GM21360 (cell line): ENCODE measurements at regions not wholly inside any gene's neighbourhood (a gene's known extent, or its start where the extent isn't known, plus 50 kb on each side); places are given as distances from the start of the nearest gene placed in this dataset.
"Not testable (repeated sequence)": the region's sequence is repeated elsewhere in the genome, so short reads cannot be mapped to it uniquely, and the experiment has no call there.

Source experiments
- ATAC-seq: cut with Tn5 transposase; IDR thresholded peaks from one replicate; pipeline ENCODE4 v1.9.1; 2021; ENCODE audit warnings: mild to moderate bottlenecking, moderate library complexity; ENCODE audit not compliant: unreplicated experiment

DNA sequence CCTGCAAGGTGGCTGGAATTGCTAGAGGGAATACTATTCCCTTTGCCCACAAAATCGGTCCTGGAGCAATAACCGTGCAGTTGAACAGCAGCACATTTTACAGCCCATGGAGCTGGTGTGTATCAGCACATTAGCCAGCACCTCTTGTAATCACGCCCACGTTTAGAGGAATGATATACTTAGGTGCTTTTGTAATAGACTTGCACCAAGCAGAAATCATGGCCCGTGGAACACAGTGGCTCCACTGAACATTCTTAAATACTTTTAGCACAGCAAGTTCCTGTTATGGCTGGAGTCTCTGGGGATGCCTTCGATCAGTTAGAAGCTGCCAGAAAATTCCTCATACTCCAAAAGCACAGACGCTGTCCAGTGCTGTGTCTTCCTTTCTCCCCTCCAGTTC, 218.1 kb upstream of the FAM78B start:
- no peak for ATAC-seq

- no peak for ATAC-seq
These were observed 223.7 kb upstream of the FAM78B start for GRCh38 chr1:166390366-166391033.

DNA sequence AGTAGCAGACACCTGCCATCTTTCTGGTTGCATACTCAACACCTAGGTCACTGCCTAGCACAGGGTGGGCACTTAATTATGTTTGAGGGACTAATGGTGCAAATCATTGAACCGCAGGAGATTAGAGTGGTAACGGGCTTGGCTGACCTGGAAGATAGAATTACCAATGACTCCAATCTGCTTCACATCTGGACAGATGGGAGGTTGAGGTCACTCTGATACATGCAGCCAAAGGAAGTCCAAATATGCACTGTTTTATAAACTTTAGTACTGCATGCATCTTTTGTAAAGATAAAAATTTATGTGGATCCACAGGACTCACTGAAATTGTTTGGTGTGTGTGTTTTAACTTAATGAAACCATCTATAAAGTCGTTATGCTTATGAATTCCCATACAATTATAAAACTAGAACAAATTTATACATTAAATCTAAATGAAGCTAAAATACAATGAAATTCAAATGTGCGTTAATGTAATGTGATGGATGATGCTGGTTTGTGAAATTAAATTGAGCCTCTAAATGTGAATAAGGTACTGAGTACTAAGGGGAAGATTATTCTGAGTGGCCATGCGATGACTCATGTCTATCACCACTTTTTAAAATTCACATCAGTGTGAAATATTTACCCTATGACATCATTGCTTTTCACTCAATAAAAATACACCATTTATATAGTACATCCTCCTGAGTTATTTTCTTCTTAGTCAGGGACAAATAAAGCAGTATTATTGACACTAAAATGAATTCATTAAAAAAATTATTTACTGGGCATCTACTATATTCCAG, 224.7 kb upstream of the FAM78B start:
- ATAC-seq, result no peak

DNA sequence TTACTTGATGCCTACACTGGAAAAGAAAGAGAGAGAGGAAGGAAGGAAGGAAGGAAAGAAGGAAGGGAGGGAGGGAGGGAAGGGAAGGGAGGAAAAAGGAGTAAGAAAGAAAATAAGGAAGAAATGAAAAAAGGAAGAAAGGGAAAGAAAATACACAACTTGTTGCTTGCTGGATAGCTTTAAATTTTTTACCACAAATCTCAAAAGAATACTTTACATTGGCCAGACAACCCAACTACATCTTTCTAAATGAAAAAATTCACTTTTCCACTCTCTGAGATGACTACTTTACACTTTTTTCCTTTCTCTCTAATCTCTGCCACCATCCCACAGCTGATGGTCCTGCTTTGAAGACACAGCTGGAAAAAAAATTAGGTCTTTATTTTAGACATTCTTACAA, 228.9 kb upstream of the FAM78B start:
- ATAC-seq, result no peak

GRCh38 chr1:166409253-166410082, 242.7 kb upstream of the FAM78B start:
- not testable (repeated sequence) for ATAC-seq

- ATAC-seq, result no peak
These were observed 243.2 kb upstream of the FAM78B start for GRCh38 chr1:166410083-166410385.

- not testable (repeated sequence) for ATAC-seq
These were observed 250.0 kb upstream of the FAM78B start for GRCh38 chr1:166416831-166417230.

DNA sequence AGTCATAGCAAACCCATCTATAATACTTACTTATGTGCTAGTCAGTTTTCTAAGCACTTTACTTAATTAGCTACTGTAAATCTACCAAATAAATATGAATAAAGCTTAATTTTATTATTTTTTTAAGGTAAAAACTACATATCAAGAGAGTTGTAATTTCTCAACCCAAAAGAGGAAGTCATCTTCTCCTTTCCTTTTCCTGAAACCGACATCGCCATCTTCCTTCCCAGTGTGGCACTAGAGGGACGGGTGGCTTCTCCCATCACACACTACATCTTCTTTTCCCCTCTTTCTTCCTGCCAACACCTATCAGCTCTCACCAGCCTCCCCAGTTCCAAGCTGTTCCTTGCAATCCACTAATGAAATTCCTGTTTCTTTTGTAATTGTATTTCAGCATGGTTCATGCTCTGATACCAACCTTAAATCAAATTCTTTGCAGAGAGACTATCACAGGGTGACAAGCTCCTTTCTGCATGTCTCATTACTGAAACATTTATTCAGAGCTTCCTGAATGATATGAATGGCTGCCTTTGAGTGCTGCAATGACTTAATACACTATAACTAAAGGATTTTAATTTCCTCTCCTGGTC, 251.6 kb upstream of the FAM78B start:
- ATAC-seq, result no peak

DNA sequence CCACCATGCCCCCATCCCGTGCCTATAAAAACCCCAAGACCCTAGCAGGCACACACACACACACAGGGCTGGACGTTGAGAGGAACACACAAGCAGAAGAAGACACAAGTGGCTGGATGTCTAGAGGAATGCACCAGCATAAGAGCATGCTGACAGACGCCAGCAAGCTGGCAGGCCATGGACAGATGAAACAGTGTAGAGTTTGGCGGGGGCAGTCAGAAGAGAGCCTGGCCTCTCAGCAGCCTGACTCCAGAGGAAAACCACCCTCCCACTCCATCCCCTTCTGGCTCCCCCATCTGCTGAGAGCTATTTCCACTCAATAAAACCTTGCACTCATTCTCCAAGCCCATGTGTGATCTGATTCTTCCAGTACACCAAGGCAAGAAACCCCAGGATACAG, 255.8 kb upstream of the FAM78B start:
- not testable (repeated sequence) for ATAC-seq

GRCh38 chr1:166432655-166433054, 265.9 kb upstream of the FAM78B start:
- ATAC-seq, result no peak

DNA sequence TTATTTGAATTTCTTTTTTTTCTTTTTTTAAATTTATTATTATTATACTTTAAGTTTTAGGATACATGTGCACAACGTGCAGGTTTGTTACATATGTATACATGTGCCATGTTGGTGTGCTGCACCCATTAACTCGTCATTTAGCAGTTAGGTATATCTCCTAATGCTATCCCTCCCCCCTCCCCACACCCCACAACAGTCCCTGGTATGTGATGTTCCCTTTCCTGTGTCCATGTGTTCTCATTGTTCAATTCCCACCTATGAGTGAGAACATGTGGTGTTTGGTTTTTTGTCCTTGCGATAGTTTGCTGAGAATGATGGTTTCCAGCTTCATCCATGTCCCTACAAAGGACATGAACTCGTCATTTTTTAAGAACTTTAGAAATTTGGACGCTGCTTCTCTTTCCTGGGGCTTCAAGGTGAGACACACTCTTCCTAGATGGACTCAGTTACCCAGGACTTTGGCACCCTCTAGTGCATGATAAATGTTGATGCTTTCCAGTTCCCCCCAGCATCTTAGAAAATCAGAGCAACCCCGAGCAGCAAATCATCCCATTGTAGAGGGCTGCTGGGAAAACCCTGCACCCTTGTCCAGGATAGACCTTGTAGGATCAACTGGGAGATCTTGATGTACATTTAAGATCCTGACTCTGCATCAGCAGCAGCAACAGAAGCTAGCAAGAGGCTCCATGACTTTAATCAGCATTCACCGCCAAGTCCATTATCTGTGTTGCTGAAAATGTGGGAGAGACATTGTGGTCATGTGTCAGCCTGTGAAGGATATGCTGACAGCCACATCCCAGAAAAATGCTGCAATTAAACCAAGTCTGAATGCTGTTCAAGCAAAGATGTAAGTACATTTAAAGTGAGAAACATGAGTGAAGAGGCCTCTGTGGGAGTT, 266.9 kb upstream of the FAM78B start:
- not testable (repeated sequence) for ATAC-seq

- ATAC-seq, result no peak
These were observed 290.9 kb upstream of the FAM78B start for GRCh38 chr1:166457700-166458099.

GRCh38 chr1:166464333-166464732, 297.5 kb upstream of the FAM78B start:
- ATAC-seq, result no peak

DNA sequence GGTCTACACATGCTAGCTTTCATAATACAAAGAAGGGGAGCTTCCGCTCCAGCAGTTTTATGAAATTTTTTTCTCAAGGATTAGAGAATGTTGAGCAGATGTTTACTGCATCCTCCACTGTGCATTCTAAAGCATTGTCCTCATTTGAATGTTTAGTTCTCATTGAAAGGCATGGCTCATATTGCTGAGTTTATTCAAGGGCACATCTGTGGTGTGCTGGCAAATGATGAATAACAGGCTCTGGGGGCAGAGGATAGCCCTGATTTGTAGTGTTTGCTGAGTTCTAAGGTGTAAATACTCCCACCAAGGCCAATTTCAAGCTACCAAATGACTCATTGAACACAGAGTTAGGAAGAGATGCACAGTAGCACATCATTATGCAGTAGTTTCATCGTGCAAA, 303.2 kb upstream of the FAM78B start:
- ATAC-seq, result no peak

DNA sequence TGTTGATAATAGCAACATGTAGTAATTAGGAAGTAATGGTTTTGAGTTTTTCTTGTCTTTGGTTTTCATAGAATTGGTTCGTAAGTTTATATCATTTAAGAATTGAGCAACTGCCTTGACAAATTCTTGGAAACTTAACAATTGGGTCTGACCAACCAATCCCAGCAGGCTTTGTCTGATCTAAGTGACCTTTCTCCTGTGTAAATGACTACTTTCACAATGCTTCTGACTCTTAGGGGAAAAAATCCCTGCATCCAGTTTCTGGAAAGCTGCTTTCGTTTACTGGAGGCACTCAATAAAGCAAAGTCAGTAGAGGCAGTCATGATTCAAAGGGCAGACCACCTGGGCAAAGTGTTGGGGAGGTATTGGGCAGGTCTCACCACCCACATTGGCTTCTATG, 303.6 kb upstream of the FAM78B start:
- no peak for ATAC-seq

DNA sequence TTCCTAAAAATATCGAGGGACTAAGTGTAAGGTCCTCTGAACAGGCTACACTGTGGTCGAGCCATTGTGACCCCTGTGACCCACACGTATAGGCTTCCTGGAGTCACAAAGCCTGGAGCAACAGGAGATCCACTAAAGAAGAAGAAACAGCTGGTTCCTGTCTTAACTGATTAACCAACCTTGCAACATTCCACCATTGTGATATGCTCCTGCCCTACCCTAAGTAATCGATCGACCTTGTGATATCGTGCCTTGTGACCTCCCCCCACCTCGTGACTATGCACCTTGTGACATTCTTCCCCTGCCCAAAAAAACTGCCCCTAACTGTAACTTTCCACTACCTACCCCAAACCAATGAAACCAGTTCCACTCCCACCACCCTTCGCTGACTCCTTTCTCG, 304.6 kb upstream of the FAM78B start:
- ATAC-seq, result no peak

GRCh38 chr1:166479052-166479631, 312.3 kb upstream of the FAM78B start:
- no peak for ATAC-seq

DNA sequence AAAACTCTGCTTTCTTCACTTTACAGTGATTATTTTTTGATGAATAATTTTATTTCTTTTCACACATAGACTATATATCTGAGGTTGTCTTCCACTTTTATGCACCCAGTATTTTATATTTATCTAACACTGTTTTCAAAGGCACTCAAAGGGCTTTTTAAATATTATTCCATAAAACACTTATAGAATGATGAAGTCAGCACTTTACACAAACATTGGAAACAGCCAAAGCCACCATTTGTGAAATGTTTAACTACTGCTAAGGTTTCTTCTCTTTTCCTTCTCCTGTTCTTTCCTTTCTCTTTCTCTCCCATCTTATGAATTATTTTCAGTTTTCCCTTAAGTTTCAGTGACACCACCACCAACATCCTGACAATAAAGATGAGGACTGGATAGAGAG, 317.7 kb upstream of the FAM78B start:
- no peak for ATAC-seq

- ATAC-seq, result no peak
These were observed 318.1 kb upstream of the FAM78B start for GRCh38 chr1:166484871-166485270.

- ATAC-seq, result no peak
These were observed 318.8 kb upstream of the FAM78B start for GRCh38 chr1:166485620-166486019.
